ENCODE measurements at regions not wholly inside any gene's neighbourhood (a gene's known extent, or its start where the extent isn't known, plus 50 kb on each side); places are given as distances from the start of the nearest gene placed in this dataset.

DNA sequence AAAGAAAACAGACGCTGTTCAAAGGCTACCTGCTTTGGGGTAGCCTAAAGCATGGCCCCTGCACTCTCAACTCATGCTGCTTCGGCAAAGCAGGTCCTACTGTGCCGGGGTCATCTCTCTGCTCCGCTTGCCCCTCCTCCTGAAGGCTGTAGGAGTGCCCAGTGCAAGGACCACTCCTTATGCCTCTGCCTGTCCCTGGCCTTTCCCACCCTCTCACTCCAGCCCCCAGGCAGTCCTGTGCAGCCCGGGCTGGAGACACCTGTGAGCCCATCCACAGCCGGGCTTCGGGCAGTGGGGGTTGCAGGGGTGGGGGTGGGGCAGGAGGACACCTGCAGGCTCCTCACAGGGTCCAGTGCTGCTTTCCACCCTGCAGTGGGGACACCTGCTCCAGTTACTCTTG, 69.1 kb downstream of the ACKR3 start:
- Histone ChIP-seq H3K4me3 (ENCODE audit: insufficient read length, low read depth) (no peak overlapping the region), H3K9ac (ENCODE audit: insufficient read length, low read depth) (no peak overlapping the region), H3K27me3 (ENCODE audit: insufficient read depth, insufficient read length) (no peaks in the 10 kb centered on the region), H3K9me3 (ENCODE audit: insufficient read depth, low read length) (peaks cover 25% of the 10 kb centered on the region), H3K4me1 (ENCODE audit: insufficient read depth, insufficient read length) (peaks cover 5% of the 10 kb centered on the region), H3K36me3 (ENCODE audit: insufficient read depth, insufficient read length, low read length) (no peaks in the 10 kb centered on the region)
- no peak for DNase-seq (ENCODE audit: low read depth, low spot score)
- TF ChIP-seq YY1 (IDR thresholded peaks at IDR 0.05; ENCODE audit: insufficient read depth, insufficient read length) (no peak), SUZ12 (IDR thresholded peaks at IDR 0.05; ENCODE audit: extremely low read depth, insufficient read depth, insufficient read length) (no peak), ZNF274 (IDR thresholded peaks at IDR 0.05; ENCODE audit: low read depth, low read length) (no peak)

GRCh38 chr2:236639461-236640235, 70.0 kb downstream of the ACKR3 start:
- H3K9me3 ChIP-seq (ENCODE audit: insufficient read depth, low read length): peaks cover 27% of the 10 kb centered on the region
- no peak overlapping the region for H3K4me3 ChIP-seq (ENCODE audit: insufficient read length, low read depth)
- peaks cover 5% of the 10 kb centered on the region for H3K4me1 ChIP-seq (ENCODE audit: insufficient read depth, insufficient read length)
- no peak overlapping the region for H3K9ac ChIP-seq (ENCODE audit: insufficient read length, low read depth)
- H3K36me3 ChIP-seq (ENCODE audit: insufficient read depth, insufficient read length, low read length): no peaks in the 10 kb centered on the region
- no peaks in the 10 kb centered on the region for H3K27me3 ChIP-seq (ENCODE audit: insufficient read depth, insufficient read length)
- TF ChIP-seq ZNF274 (IDR thresholded peaks at IDR 0.05; ENCODE audit: low read depth, low read length) (no peak), SUZ12 (IDR thresholded peaks at IDR 0.05; ENCODE audit: extremely low read depth, insufficient read depth, insufficient read length) (no peak), YY1 (IDR thresholded peaks at IDR 0.05; ENCODE audit: insufficient read depth, insufficient read length) (no peak)
- no peak for DNase-seq (ENCODE audit: low read depth, low spot score)

GRCh38 chr2:236641051-236641726, 71.6 kb downstream of the ACKR3 start:
- no peak for DNase-seq (ENCODE audit: low read depth, low spot score)
- TF ChIP-seq ZNF274 (IDR thresholded peaks at IDR 0.05; ENCODE audit: low read depth, low read length) (peak; percentile 83), YY1 (IDR thresholded peaks at IDR 0.05; ENCODE audit: insufficient read depth, insufficient read length) (no peak)
- Histone ChIP-seq H3K27me3 (ENCODE audit: insufficient read depth, insufficient read length) (no peaks in the 10 kb centered on the region), H3K4me3 (ENCODE audit: insufficient read length, low read depth) (no peak overlapping the region), H3K9ac (ENCODE audit: insufficient read length, low read depth) (no peak overlapping the region), H3K4me1 (ENCODE audit: insufficient read depth, insufficient read length) (peaks cover 5% of the 10 kb centered on the region), H3K36me3 (ENCODE audit: insufficient read depth, insufficient read length, low read length) (no peaks in the 10 kb centered on the region), H3K9me3 (ENCODE audit: insufficient read depth, low read length) (peaks cover 28% of the 10 kb centered on the region)

- no peak overlapping the region for H3K4me3 ChIP-seq (ENCODE audit: insufficient read length, low read depth)
These were observed 72.5 kb downstream of the ACKR3 start for GRCh38 chr2:236642125-236642524.

DNA sequence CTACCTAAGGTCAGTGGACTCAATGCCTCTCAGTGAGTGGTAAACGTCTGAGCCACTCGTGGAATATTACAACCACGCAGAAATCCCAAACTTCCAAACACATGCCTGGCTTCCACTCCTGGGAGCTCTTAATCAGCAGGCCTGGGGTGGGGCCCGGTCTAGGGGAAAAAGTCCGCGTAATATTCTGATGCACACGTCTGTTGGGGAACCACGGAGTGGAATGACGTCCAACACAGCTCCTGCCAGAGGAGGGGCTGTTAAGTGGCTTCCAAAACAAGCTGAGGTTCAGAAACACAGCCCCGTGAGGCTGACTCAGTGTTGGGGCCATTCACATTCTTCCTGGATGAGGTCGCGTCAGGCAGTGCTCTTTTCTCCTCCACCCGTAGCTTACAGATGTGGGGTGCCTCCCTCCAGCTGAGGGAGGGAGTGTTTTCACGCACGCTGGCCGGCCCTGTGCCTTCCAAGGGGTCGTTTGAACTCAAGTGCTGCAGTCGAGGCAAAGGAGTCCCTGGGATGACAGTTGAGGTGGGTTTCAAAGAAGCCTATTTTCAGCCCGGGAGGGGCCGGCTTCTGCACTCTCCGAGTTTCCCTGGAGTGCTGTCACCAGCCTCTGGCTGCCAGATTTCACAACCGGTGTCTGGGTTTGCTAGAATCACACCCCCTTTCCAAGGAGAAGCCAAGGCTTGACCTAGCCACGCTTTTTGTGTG, 73.1 kb downstream of the ACKR3 start:
- TF ChIP-seq YY1 (IDR thresholded peaks at IDR 0.05; ENCODE audit: insufficient read depth, insufficient read length) (no peak), SUZ12 (IDR thresholded peaks at IDR 0.05; ENCODE audit: extremely low read depth, insufficient read depth, insufficient read length) (no peak), ZNF274 (IDR thresholded peaks at IDR 0.05; ENCODE audit: low read depth, low read length) (no peak)
- Histone ChIP-seq H3K4me1 (ENCODE audit: insufficient read depth, insufficient read length) (peaks cover 5% of the 10 kb centered on the region), H3K9ac (ENCODE audit: insufficient read length, low read depth) (no peak overlapping the region), H3K27me3 (ENCODE audit: insufficient read depth, insufficient read length) (no peaks in the 10 kb centered on the region), H3K9me3 (ENCODE audit: insufficient read depth, low read length) (peaks cover 28% of the 10 kb centered on the region), H3K36me3 (ENCODE audit: insufficient read depth, insufficient read length, low read length) (no peaks in the 10 kb centered on the region), H3K4me3 (ENCODE audit: insufficient read length, low read depth) (no peak overlapping the region)
- peak; percentile 63 for DNase-seq (ENCODE audit: low read depth, low spot score)

More at GRCh38 chr2:236642125-236642524, 72.5 kb downstream of the ACKR3 start:
- Histone ChIP-seq H3K27me3 (ENCODE audit: insufficient read depth, insufficient read length) (no peaks in the 10 kb centered on the region), H3K36me3 (ENCODE audit: insufficient read depth, insufficient read length, low read length) (no peaks in the 10 kb centered on the region), H3K4me1 (ENCODE audit: insufficient read depth, insufficient read length) (peaks cover 5% of the 10 kb centered on the region), H3K9ac (ENCODE audit: insufficient read length, low read depth) (no peak overlapping the region), H3K9me3 (ENCODE audit: insufficient read depth, low read length) (peaks cover 28% of the 10 kb centered on the region)
- no peak for TF ChIP-seq YY1 (IDR thresholded peaks at IDR 0.05; ENCODE audit: insufficient read depth, insufficient read length)
- no peak for TF ChIP-seq SUZ12 (IDR thresholded peaks at IDR 0.05; ENCODE audit: extremely low read depth, insufficient read depth, insufficient read length)
- no peak for TF ChIP-seq ZNF274 (IDR thresholded peaks at IDR 0.05; ENCODE audit: low read depth, low read length)
- DNase-seq (ENCODE audit: low read depth, low spot score): no peak

DNA sequence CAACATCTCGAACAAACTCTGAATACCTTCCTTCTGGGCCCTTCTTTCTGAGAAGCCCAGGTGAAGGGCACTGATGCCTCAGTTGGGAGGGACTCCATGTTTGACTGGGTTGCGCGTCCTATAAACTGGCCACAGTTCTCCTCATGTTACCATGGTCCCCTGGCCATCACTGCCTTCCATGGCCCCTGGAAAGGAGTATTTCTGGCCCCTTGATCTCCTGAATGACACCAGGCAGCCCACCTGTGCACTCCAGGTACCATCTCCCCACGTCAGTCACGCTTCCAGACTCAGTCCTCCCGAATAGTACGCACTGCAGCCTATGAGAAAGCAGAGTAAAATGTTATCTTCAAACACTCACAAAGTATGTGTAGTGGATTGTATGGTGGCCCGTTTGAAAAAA, 73.9 kb downstream of the ACKR3 start:
- DNase-seq (ENCODE audit: low read depth, low spot score): no peak
- Histone ChIP-seq H3K9ac (ENCODE audit: insufficient read length, low read depth) (no peak overlapping the region), H3K4me3 (ENCODE audit: insufficient read length, low read depth) (no peak overlapping the region), H3K9me3 (ENCODE audit: insufficient read depth, low read length) (peaks cover 28% of the 10 kb centered on the region), H3K27me3 (ENCODE audit: insufficient read depth, insufficient read length) (no peaks in the 10 kb centered on the region), H3K36me3 (ENCODE audit: insufficient read depth, insufficient read length, low read length) (no peaks in the 10 kb centered on the region), H3K4me1 (ENCODE audit: insufficient read depth, insufficient read length) (peaks cover 5% of the 10 kb centered on the region)
- no peak for TF ChIP-seq YY1 (IDR thresholded peaks at IDR 0.05; ENCODE audit: insufficient read depth, insufficient read length)
- TF ChIP-seq ZNF274 (IDR thresholded peaks at IDR 0.05; ENCODE audit: low read depth, low read length): no peak

DNA sequence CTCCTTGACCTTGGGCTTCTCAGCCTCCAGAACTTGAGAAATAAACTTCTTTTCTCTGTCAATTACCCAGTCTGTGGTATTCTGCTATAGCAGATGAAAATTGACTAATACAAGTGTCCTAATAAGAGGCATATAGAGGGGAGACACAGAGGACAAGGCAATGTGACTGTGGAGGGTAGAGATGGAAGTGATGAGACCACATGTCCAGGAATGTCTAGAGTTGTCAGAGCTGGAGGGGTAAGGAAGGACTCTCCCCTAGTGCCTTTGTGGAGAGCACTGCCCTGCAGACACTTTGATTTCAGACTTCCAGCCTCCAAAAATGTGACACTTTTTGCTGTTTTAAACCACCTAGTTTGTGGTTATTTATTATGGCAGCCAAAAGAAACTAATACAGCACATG, 74.4 kb downstream of the ACKR3 start:
- Histone ChIP-seq H3K4me3 (ENCODE audit: insufficient read length, low read depth) (no peak overlapping the region), H3K4me1 (ENCODE audit: insufficient read depth, insufficient read length) (peaks cover 5% of the 10 kb centered on the region), H3K9me3 (ENCODE audit: insufficient read depth, low read length) (peaks cover 28% of the 10 kb centered on the region), H3K27me3 (ENCODE audit: insufficient read depth, insufficient read length) (no peaks in the 10 kb centered on the region), H3K9ac (ENCODE audit: insufficient read length, low read depth) (no peak overlapping the region), H3K36me3 (ENCODE audit: insufficient read depth, insufficient read length, low read length) (no peaks in the 10 kb centered on the region)
- no peak for TF ChIP-seq ZNF274 (IDR thresholded peaks at IDR 0.05; ENCODE audit: low read depth, low read length)
- no peak for TF ChIP-seq YY1 (IDR thresholded peaks at IDR 0.05; ENCODE audit: insufficient read depth, insufficient read length)
- no peak for TF ChIP-seq SUZ12 (IDR thresholded peaks at IDR 0.05; ENCODE audit: extremely low read depth, insufficient read depth, insufficient read length)
- no peak for DNase-seq (ENCODE audit: low read depth, low spot score)

All from NT2/D1 (cell line).